ENCODE measurements at regions not wholly inside any gene's neighbourhood (a gene's known extent, or its start where the extent isn't known, plus 50 kb on each side); places are given as distances from the start of the nearest gene placed in this dataset.
A peak's percentile ranks its signal among the peaks of the same experiment; 100 is the strongest.

GRCh38 chr10:124179308-124180043 is 86.1 kb upstream of the CHST15 start:
- POLR2A ChIA-PET, result no interaction called here
- intact Hi-C loops (cut with micrococcal nuclease), result no loop called here

GRCh38 chr10:124177180-124177518 is 83.8 kb upstream of the CHST15 start:
- no peaks in the 10 kb centered on the region for H3K9me3 Mint-ChIP-seq
- no peak for ATAC-seq
- no peak overlapping the region for H3K4me3 Mint-ChIP-seq
- no peak for TF ChIP-seq CTCF (IDR thresholded peaks at IDR 0.05)
- no peaks in the 10 kb centered on the region for H3K27me3 Mint-ChIP-seq
- ChIA-PET POLR2A (interaction anchor here (1.5 kb wide), 1 partner anchor 9 kb away, joined by 4 read pairs; no protein-coding TSS in a partner anchor), CTCF (interaction anchor here (1.2 kb wide), 1 partner anchor 183 kb away, joined by 3 read pairs; no protein-coding TSS in a partner anchor)
- H3K4me1 Mint-ChIP-seq (ENCODE audit: low read depth), result peaks cover 11% of the 10 kb centered on the region
- DNase-seq, result no peak
- intact Hi-C loops (cut with micrococcal nuclease), result no loop called here
- no peak overlapping the region for H3K27ac Mint-ChIP-seq
- no peaks in the 10 kb centered on the region for H3K36me3 Mint-ChIP-seq (ENCODE audit: low read depth)

More at GRCh38 chr10:124179308-124180043, 86.1 kb upstream of the CHST15 start:
- Mint-ChIP-seq H3K4me3 (no peak overlapping the region), H3K27me3 (no peaks in the 10 kb centered on the region), H3K4me1 (ENCODE audit: low read depth) (peaks cover 11% of the 10 kb centered on the region), H3K9me3 (no peaks in the 10 kb centered on the region), H3K36me3 (ENCODE audit: low read depth) (no peaks in the 10 kb centered on the region), H3K27ac (no peak overlapping the region)
- DNase-seq, result no peak
- CTCF ChIA-PET, result interaction anchor here (1.4 kb wide), 1 partner anchor 185 kb away, joined by 3 read pairs; no protein-coding TSS in a partner anchor
- TF ChIP-seq CTCF (IDR thresholded peaks at IDR 0.05), result no peak
- ATAC-seq, result no peak

GRCh38 chr10:124176349-124177179 is 83.2 kb upstream of the CHST15 start:
- no peak for TF ChIP-seq CTCF (IDR thresholded peaks at IDR 0.05)
- CTCF ChIA-PET, result interaction anchor here (0.8 to 1.8 kb wide), 3 partner anchors 16 to 182 kb away, joined by 3 to 5 read pairs (median 3); no protein-coding TSS in a partner anchor
- no peaks in the 10 kb centered on the region for H3K9me3 Mint-ChIP-seq
- peaks cover 11% of the 10 kb centered on the region for H3K4me1 Mint-ChIP-seq (ENCODE audit: low read depth)
- intact Hi-C loops (cut with micrococcal nuclease), result no loop called here
- no peak overlapping the region for H3K4me3 Mint-ChIP-seq
- no peak overlapping the region for H3K27ac Mint-ChIP-seq
- no peaks in the 10 kb centered on the region for H3K27me3 Mint-ChIP-seq
- DNase-seq (no peak), ATAC-seq (no peak)
- POLR2A ChIA-PET, result interaction anchor here (0.7 to 1.5 kb wide), 2 partner anchors 9 to 15 kb away, joined by 4 read pairs; no protein-coding TSS in a partner anchor
- H3K36me3 Mint-ChIP-seq (ENCODE audit: low read depth), result no peaks in the 10 kb centered on the region

- Mint-ChIP-seq H3K4me1 (ENCODE audit: low read depth) (peaks cover 11% of the 10 kb centered on the region), H3K4me3 (no peak overlapping the region), H3K36me3 (ENCODE audit: low read depth) (no peaks in the 10 kb centered on the region), H3K27me3 (no peaks in the 10 kb centered on the region), H3K27ac (no peak overlapping the region), H3K9me3 (no peaks in the 10 kb centered on the region)
- ChIA-PET POLR2A (interaction anchor here (0.7 to 1.5 kb wide), 2 partner anchors 10 to 15 kb away, joined by 4 read pairs; no protein-coding TSS in a partner anchor), CTCF (interaction anchor here (0.8 to 1.8 kb wide), 3 partner anchors 17 to 181 kb away, joined by 3 to 5 read pairs (median 3); no protein-coding TSS in a partner anchor)
- ATAC-seq, result peak; percentile 84
- intact Hi-C loops (cut with micrococcal nuclease), result no loop called here
- peak; percentile 52 for DNase-seq
- TF ChIP-seq CTCF (IDR thresholded peaks at IDR 0.05), result no peak
Observed at GRCh38 chr10:124175701-124176348, 82.4 kb upstream of the CHST15 start.

Measured in activated CD8-positive, alpha-beta T cell treated with anti-CD3 and anti-CD28 coated beads for 36 hours (primary cell).